NCI-H1436 (cell line): ENCODE measurements at regions not wholly inside any gene's neighbourhood (a gene's known extent, or its start where the extent isn't known, plus 50 kb on each side); places are given as distances from the start of the nearest gene placed in this dataset.
"Not testable (repeated sequence)": the region's sequence is repeated elsewhere in the genome, so short reads cannot be mapped to it uniquely, and the experiment has no call there.

Source experiments
- DNase-seq: peaks from one replicate; lab custom pipeline; 2025; lab: John Stamatoyannopoulos, UW

- no peak for DNase-seq
Observed at GRCh38 chr10:33781606-33782395, 447.3 kb upstream of the NRP1 start.

GRCh38 chr10:33780961-33781360 lies 446.5 kb upstream of the NRP1 start:
- no peak for DNase-seq

GRCh38 chr10:33777223-33777622 lies 442.8 kb upstream of the NRP1 start:
- DNase-seq: no peak

GRCh38 chr10:33776419-33777070 lies 442.1 kb upstream of the NRP1 start:
- no peak for DNase-seq

- DNase-seq: no peak
Observed at GRCh38 chr10:33774857-33775256, 440.4 kb upstream of the NRP1 start.

- DNase-seq: no peak
Observed at GRCh38 chr10:33773886-33774480, 439.5 kb upstream of the NRP1 start.

GRCh38 chr10:33773253-33773573 lies 438.7 kb upstream of the NRP1 start:
- no peak for DNase-seq

GRCh38 chr10:33772370-33773252 lies 438.1 kb upstream of the NRP1 start:
- peak; percentile 35 for DNase-seq

GRCh38 chr10:33771856-33772255 lies 437.4 kb upstream of the NRP1 start:
- not testable (repeated sequence) for DNase-seq

- DNase-seq: no peak
Observed at GRCh38 chr10:33764694-33765185, 430.3 kb upstream of the NRP1 start.

GRCh38 chr10:33760056-33760943 lies 425.8 kb upstream of the NRP1 start:
- DNase-seq: no peak

- DNase-seq: no peak
Observed at GRCh38 chr10:33759191-33759590, 424.7 kb upstream of the NRP1 start.

GRCh38 chr10:33758299-33758698 lies 423.8 kb upstream of the NRP1 start:
- no peak for DNase-seq

GRCh38 chr10:33754052-33754451 lies 419.6 kb upstream of the NRP1 start:
- DNase-seq: no peak

GRCh38 chr10:33753389-33753788 lies 418.9 kb upstream of the NRP1 start:
- no peak for DNase-seq

- DNase-seq: peak; percentile 24
Observed at GRCh38 chr10:33749790-33750189, 415.3 kb upstream of the NRP1 start.

- no peak for DNase-seq
Observed at GRCh38 chr10:33749067-33749735, 414.7 kb upstream of the NRP1 start.

GRCh38 chr10:33746836-33747268 lies 412.4 kb upstream of the NRP1 start:
- DNase-seq: peak; percentile 55

GRCh38 chr10:33746186-33746585 lies 411.7 kb upstream of the NRP1 start:
- DNase-seq: no peak

- no peak for DNase-seq
Observed at GRCh38 chr10:33743429-33743857, 409.0 kb upstream of the NRP1 start.
